Mesendoderm (in vitro differentiated cells): ENCODE measurements at regions not wholly inside any gene's neighbourhood (a gene's known extent, or its start where the extent isn't known, plus 50 kb on each side); places are given as distances from the start of the nearest gene placed in this dataset.

Experiments used
- DNase-seq: peaks from one replicate; pipeline ENCODE4 v3.0.0; 2013
- H2AK5ac ChIP-seq: 2 replicates; pipeline ENCODE4 v1.6.1; 2013; ENCODE audit warnings: low read length, inconsistent platforms
- H2BK120ac ChIP-seq: 2 replicates; pipeline ENCODE4 v1.6.1; 2013; ENCODE audit warnings: low read depth, mild to moderate bottlenecking, low read length, moderate library complexity, mixed read lengths
- H2BK15ac ChIP-seq: replicated peaks from 2 replicates; pipeline ENCODE4 v1.6.1; 2013; ENCODE audit warnings: low read depth, mild to moderate bottlenecking, moderate library complexity
- H2BK5ac ChIP-seq: 2 replicates; pipeline ENCODE4 v1.6.1; 2013; ENCODE audit warnings: low read length, inconsistent platforms
- H3K18ac ChIP-seq: 2 replicates; pipeline ENCODE4 v1.6.1; 2013; ENCODE audit warnings: mild to moderate bottlenecking, low read length, mixed read lengths
- H3K23ac ChIP-seq: one replicate; pipeline ENCODE4 v1.6.1; 2013; ENCODE audit warnings: low read length
- H3K27ac ChIP-seq: 2 replicates; pipeline ENCODE4 v1.5.1; 2013; ENCODE audit warnings: low read depth, mild to moderate bottlenecking, inconsistent platforms, low read length, moderate library complexity
- H3K27me3 ChIP-seq: 2 replicates; pipeline ENCODE4 v1.6.1; 2013; ENCODE audit warnings: low read length, control low read depth, mild to moderate bottlenecking, inconsistent platforms; ENCODE audit not compliant: insufficient read depth, poor library complexity
- H3K36me3 ChIP-seq: 2 replicates; pipeline ENCODE4 v1.6.1; 2013; ENCODE audit warnings: low read length, inconsistent platforms; ENCODE audit not compliant: control insufficient read depth, insufficient read depth
- H3K4ac ChIP-seq: one replicate; pipeline ENCODE4 v1.6.1; 2013; ENCODE audit warnings: low read depth, mild to moderate bottlenecking, low read length, moderate library complexity
- H3K4me1 ChIP-seq: 2 replicates; pipeline ENCODE4 v1.6.1; 2013; ENCODE audit warnings: low read depth, low read length, inconsistent platforms; ENCODE audit not compliant: control insufficient read depth
- H3K4me2 ChIP-seq: 2 replicates; pipeline ENCODE4 v1.6.1; 2013; ENCODE audit warnings: low read length
- H3K4me3 ChIP-seq: 2 replicates; pipeline ENCODE4 v1.5.1; 2013; ENCODE audit warnings: mild to moderate bottlenecking, low read length
- H3K56ac ChIP-seq: one replicate; pipeline ENCODE4 v1.6.1; 2013; ENCODE audit warnings: low read length
- H3K79me1 ChIP-seq: 2 replicates; pipeline ENCODE4 v1.6.1; 2013; ENCODE audit warnings: low read length, inconsistent platforms
- H3K79me2 ChIP-seq: 2 replicates; pipeline ENCODE4 v1.6.1; 2013; ENCODE audit warnings: mild to moderate bottlenecking, low read length; ENCODE audit not compliant: control insufficient read depth, insufficient read depth
- H3K9ac ChIP-seq: 2 replicates; pipeline ENCODE4 v1.6.1; 2013; ENCODE audit warnings: low read length, inconsistent platforms
- H4K5ac ChIP-seq: one replicate; pipeline ENCODE4 v1.6.1; 2013; ENCODE audit warnings: low read length
- H4K8ac ChIP-seq: one replicate; pipeline ENCODE4 v1.6.1; 2013; ENCODE audit warnings: low read depth, mild to moderate bottlenecking, control low read depth, low read length, moderate library complexity
- WGBS: extraction: QIAGEN DNeasy Blood & Tissue Kit; methylation state at CpG from one replicate; pipeline ENCODE4 v1.1.7; 2013; ENCODE audit warnings: low lambda C conversion rate, missing lambda C conversion rate; ENCODE audit not compliant: insufficient coverage; ENCODE audit errors: extremely low coverage; 5-methylcytosine and 5-hydroxymethylcytosine counted together

DNA sequence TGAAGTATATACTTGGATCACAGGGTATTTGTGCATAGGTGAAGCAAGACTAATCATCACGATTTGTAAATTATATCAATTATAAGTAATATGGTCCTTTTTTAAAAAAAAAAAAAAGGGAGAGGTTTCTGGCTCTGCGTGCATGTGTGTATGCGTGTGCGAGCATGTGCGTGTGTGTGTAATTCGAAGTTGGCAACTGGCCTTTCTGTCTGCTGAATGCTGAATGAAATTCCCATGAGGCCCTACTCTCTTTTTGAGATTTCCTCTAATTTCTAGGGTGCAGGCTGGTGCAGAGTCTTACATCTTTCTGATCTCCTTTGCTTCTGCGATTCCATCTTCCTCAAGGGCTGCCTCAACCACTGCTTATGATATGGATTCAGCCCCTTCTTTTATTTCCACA, 212.2 kb downstream of the URB2 start:
- H3K4me3 ChIP-seq: no peak overlapping the region
- no peak overlapping the region for H2BK5ac ChIP-seq
- H3K4me1 ChIP-seq: no peaks in the 10 kb centered on the region
- no peak overlapping the region for H3K23ac ChIP-seq
- no peak overlapping the region for H3K18ac ChIP-seq
- H2BK120ac ChIP-seq: no peak overlapping the region
- no peak overlapping the region for H3K56ac ChIP-seq
- H3K79me2 ChIP-seq: no peaks in the 10 kb centered on the region
- no peak overlapping the region for H4K8ac ChIP-seq
- no peak overlapping the region for H3K9ac ChIP-seq
- H3K27me3 ChIP-seq: no peaks in the 10 kb centered on the region
- H3K27ac ChIP-seq: no peak overlapping the region
- H3K4ac ChIP-seq: no peak overlapping the region
- H2AK5ac ChIP-seq: no peak overlapping the region
- H3K4me2 ChIP-seq: no peak overlapping the region
- no peak overlapping the region for H2BK15ac ChIP-seq
- H4K5ac ChIP-seq: no peak overlapping the region
- no CpG with 5 or more reads among the region's 7 CpGs for WGBS
- DNase-seq: no peak
- H3K79me1 ChIP-seq: no peaks in the 10 kb centered on the region
- no peaks in the 10 kb centered on the region for H3K36me3 ChIP-seq

DNA sequence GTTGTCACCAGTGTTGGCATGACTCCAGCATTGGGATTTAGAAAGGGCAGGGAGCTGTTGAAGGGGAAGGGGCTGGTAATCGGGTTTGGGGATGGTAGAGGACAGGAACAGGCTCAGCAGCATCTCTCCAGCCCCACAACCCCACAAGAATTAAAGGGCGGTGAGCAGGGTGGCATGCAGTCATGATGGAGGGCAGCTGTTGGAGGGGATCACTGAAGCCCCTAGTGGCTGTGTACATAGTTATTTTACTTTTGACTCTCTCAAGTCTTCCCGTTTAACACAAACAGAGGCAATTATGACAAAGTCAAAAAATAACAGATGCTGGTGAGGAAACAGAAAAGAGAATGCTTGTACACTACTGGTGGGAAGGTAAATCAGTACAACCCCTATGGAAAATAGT, 213.8 kb downstream of the URB2 start:
- no peak overlapping the region for H4K8ac ChIP-seq
- H3K56ac ChIP-seq: no peak overlapping the region
- H3K27ac ChIP-seq: no peak overlapping the region
- no peak overlapping the region for H3K4me3 ChIP-seq
- WGBS: no CpG with 5 or more reads among the region's 3 CpGs
- H3K79me2 ChIP-seq: no peaks in the 10 kb centered on the region
- no peaks in the 10 kb centered on the region for H3K36me3 ChIP-seq
- H3K27me3 ChIP-seq: no peaks in the 10 kb centered on the region
- no peak overlapping the region for H2AK5ac ChIP-seq
- H2BK120ac ChIP-seq: no peak overlapping the region
- no peak overlapping the region for H3K23ac ChIP-seq
- H3K9ac ChIP-seq: no peak overlapping the region
- H3K4me2 ChIP-seq: no peak overlapping the region
- no peak for DNase-seq
- no peak overlapping the region for H3K4ac ChIP-seq
- H3K18ac ChIP-seq: no peak overlapping the region
- no peaks in the 10 kb centered on the region for H3K4me1 ChIP-seq
- H3K79me1 ChIP-seq: no peaks in the 10 kb centered on the region
- no peak overlapping the region for H4K5ac ChIP-seq
- no peak overlapping the region for H2BK5ac ChIP-seq
- H2BK15ac ChIP-seq: no peak overlapping the region

DNA sequence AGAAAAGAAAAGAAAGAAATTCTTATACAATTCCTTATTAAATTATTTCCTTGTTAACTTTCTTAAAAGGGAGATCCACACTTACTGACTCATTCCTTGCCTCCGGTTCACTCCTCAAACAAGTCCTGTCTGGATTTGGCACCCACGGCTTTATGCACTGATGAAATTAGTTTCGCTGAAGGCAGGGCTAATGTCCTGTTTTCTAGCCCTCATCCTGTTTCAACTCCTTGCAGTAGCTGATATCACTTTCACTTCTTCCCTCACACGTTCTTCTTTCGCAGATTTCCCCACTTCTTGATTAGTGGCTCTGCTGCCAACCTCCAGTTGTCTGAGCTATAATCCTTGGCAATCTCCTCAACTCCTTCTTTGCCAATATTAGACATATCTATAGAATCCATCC, 215.2 kb downstream of the URB2 start:
- Histone ChIP-seq H3K4ac (no peak overlapping the region), H2BK5ac (no peak overlapping the region), H3K79me2 (no peaks in the 10 kb centered on the region), H3K4me1 (no peaks in the 10 kb centered on the region), H3K27ac (no peak overlapping the region), H3K18ac (no peak overlapping the region), H3K56ac (no peak overlapping the region), H4K8ac (no peak overlapping the region), H3K4me3 (no peak overlapping the region), H3K4me2 (no peak overlapping the region), H2BK120ac (no peak overlapping the region), H3K36me3 (no peaks in the 10 kb centered on the region), H3K27me3 (no peaks in the 10 kb centered on the region), H4K5ac (no peak overlapping the region), H3K79me1 (no peaks in the 10 kb centered on the region), H3K23ac (no peak overlapping the region), H3K9ac (no peak overlapping the region), H2BK15ac (no peak overlapping the region), H2AK5ac (no peak overlapping the region)
- no peak for DNase-seq
- WGBS: no CpG with 5 or more reads among the region's 5 CpGs

DNA sequence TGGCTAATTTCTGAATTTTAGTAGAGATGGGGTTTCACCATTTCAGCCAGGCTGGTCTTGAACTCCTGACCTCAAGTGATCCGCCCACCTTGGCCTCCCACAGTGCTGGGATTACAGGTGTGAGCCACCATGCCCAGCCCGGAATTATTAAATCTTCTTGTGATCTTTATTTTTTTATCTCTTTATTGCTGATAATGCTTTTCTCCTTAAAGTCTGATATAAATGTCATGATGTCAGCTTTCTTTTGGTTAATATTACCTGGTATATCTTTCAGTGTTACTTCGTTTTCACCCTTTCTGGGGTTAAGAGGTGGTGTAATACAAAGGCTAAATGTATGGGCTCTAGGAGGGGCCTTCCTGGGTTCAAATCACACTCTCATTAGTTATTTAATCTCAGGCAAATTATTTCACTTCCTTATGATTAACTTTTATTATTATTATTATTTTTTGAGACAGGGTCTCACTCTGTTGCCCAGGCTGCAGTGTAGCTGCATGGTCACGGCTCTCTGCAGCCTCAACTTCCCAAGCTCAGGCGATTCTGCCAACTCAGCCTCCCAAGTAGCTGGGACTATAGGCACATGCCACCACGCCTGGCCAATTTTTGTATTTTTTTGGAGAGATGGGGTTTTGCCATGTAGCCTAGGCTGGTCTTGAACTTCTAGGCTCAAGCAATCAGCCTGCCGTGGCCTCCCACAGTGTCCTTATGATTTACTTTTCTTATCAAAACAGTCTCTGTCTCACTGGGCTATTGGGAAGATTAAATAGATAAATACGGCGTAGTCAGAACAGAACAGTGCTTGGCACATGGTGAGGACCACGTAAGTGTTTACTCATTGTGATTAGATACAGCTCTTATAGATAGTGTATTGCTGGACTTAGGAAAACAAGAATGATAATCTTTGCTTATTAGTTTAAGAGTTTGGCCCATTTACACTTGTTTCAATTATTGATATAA, 216.5 kb downstream of the URB2 start:
- Histone ChIP-seq H3K23ac (no peak overlapping the region), H3K4me3 (no peak overlapping the region)
- no CpG with 5 or more reads among the region's 10 CpGs for WGBS

DNA sequence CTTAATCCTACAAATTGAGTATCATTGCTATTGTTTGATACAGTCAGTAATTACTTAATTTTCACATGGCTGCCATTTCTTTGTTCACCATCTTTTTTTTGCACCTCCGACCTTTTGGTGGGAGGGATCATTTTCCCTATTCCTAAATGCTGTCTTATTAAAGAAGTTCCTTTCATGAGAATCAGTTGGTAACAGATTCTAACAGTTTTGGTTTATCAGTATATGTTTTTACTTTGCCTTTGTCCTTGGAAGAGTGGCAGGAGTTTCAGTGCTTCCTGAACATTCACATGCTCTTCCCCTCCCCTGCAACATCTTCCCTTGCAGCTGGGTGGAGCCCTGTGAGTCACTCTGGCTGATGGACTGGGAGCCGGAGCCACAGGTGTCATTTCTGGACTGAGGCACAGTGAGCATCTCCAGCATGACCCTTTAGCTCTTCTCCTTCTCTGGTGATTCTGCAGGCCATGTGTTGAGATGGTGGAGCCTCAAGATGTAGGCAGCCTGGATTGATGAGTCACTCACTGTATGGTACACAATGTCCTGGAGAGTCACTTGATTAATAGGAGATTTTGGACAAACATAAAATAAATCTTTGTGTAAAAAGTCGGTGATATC, 217.7 kb downstream of the URB2 start:
- Histone ChIP-seq H3K79me2 (no peaks in the 10 kb centered on the region), H3K4me1 (no peaks in the 10 kb centered on the region), H2BK5ac (no peak overlapping the region), H3K4me2 (no peak overlapping the region), H3K4ac (no peak overlapping the region), H3K27me3 (no peaks in the 10 kb centered on the region), H2BK15ac (no peak overlapping the region), H3K36me3 (no peaks in the 10 kb centered on the region), H3K27ac (no peak overlapping the region), H3K9ac (no peak overlapping the region), H3K79me1 (no peaks in the 10 kb centered on the region), H2BK120ac (no peak overlapping the region), H3K23ac (no peak overlapping the region), H3K18ac (no peak overlapping the region), H3K56ac (no peak overlapping the region), H4K8ac (no peak overlapping the region), H3K4me3 (no peak overlapping the region), H4K5ac (no peak overlapping the region), H2AK5ac (no peak overlapping the region)
- DNase-seq: no peak
- no CpG with 5 or more reads among the region's 3 CpGs for WGBS

More for the DNA sequence above, 216.5 kb downstream of the URB2 start:
- Histone ChIP-seq H3K79me2 (no peaks in the 10 kb centered on the region), H2BK15ac (no peak overlapping the region), H3K4me2 (no peak overlapping the region), H2BK120ac (no peak overlapping the region), H3K4ac (no peak overlapping the region), H3K9ac (no peak overlapping the region), H2BK5ac (no peak overlapping the region), H3K27ac (no peak overlapping the region), H3K27me3 (no peaks in the 10 kb centered on the region), H3K18ac (no peak overlapping the region), H3K79me1 (no peaks in the 10 kb centered on the region), H3K56ac (no peak overlapping the region), H4K5ac (no peak overlapping the region), H3K36me3 (no peaks in the 10 kb centered on the region), H2AK5ac (no peak overlapping the region), H3K4me1 (no peaks in the 10 kb centered on the region), H4K8ac (no peak overlapping the region)
- peak; percentile 14 for DNase-seq
